Activated naive CD4-positive, alpha-beta T cell treated with anti-CD3 and anti-CD28 coated beads for 36 hours (primary cell): ENCODE measurements at regions not wholly inside any gene's neighbourhood (a gene's known extent, or its start where the extent isn't known, plus 50 kb on each side); places are given as distances from the start of the nearest gene placed in this dataset.
"Not testable (repeated sequence)": the region's sequence is repeated elsewhere in the genome, so short reads cannot be mapped to it uniquely, and the experiment has no call there.

Experiments
- CTCF ChIA-PET: fragments of 350-600 bp; sonication (Branson Sonifier 250); formaldehyde crosslinking; loops from one replicate; lab custom pipeline; 2021; ENCODE audit warnings: antibody characterized with exemption; lab: Charles Lee
- DNase-seq: peaks from one replicate; pipeline ENCODE4 v3.0.0-alpha.2; 2020
- H3K27ac Mint-ChIP-seq: one replicate; pipeline ENCODE4 v1.8.0; 2021; ENCODE audit warnings: mild to moderate bottlenecking, mixed read lengths
- H3K27me3 Mint-ChIP-seq: one replicate; pipeline ENCODE4 v1.8.0; 2021; ENCODE audit warnings: low read depth, mixed read lengths
- H3K36me3 Mint-ChIP-seq: one replicate; pipeline ENCODE4 v1.8.0; 2021; ENCODE audit warnings: low read depth, mixed read lengths
- H3K4me1 Mint-ChIP-seq: one replicate; pipeline ENCODE4 v1.8.0; 2021; ENCODE audit warnings: low read depth, mixed read lengths
- H3K4me3 Mint-ChIP-seq: one replicate; pipeline ENCODE4 v1.8.0; 2021; ENCODE audit warnings: mild to moderate bottlenecking, moderate library complexity, mixed read lengths
- H3K9me3 Mint-ChIP-seq: one replicate; pipeline ENCODE4 v1.8.0; 2021; ENCODE audit warnings: mixed read lengths
- intact Hi-C: fragments of 100-400 bp; cut with micrococcal nuclease; formaldehyde crosslinking; loops from one replicate; pipeline ENCODE4 v1.15.1; 2023

DNA sequence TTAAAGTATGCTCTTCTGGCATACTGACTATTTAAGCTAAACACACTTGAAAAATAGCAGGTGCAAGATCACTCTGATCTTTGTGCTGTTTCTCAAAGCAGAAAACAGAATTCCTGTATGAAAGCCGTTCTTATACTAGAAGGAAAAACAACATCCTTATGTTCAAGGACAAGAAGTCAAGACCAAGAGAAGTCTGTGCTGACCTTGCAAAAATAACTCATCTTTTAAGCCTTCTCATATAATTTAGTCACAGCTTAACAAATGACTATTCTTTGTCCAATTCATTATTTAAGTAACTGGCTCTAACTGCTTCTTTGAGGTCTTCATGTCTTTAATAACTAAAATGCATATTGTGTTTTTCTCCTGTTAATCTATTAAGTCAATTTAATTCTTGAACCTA, 2750.2 kb upstream of the PCDH20 start:
- CTCF ChIA-PET: no interaction called here
- H3K27me3 Mint-ChIP-seq: no peaks in the 10 kb centered on the region
- H3K9me3 Mint-ChIP-seq: peaks cover 2% of the 10 kb centered on the region
- no peak overlapping the region for H3K27ac Mint-ChIP-seq
- H3K4me1 Mint-ChIP-seq: no peaks in the 10 kb centered on the region
- no peak for DNase-seq
- H3K36me3 Mint-ChIP-seq: no peaks in the 10 kb centered on the region
- no peak overlapping the region for H3K4me3 Mint-ChIP-seq
- intact Hi-C loops: no loop called here

DNA sequence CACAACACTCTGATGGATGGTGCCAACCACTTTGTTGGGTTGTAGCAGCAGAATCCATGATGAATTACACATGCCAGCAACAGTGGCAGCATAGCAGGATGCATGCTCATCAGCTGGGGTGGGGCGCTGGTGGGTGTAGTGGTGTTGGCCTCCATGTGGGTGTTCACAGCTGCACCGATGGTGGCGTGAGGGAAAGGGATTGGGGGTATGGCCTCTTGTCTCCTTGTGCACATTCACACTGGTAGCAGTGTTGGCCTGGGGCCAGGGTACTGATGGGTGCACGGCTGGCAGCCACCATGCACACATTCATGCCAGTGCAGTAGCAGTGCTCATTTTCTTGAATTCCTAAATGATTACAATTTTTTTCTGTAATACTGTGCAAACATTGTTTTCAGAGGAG, 2748.8 kb upstream of the PCDH20 start:
- H3K4me3 Mint-ChIP-seq: no peak overlapping the region
- peaks cover 2% of the 10 kb centered on the region for H3K9me3 Mint-ChIP-seq
- no peaks in the 10 kb centered on the region for H3K27me3 Mint-ChIP-seq
- no peak for DNase-seq
- H3K4me1 Mint-ChIP-seq: no peaks in the 10 kb centered on the region
- CTCF ChIA-PET: no interaction called here
- intact Hi-C loops: no loop called here
- H3K36me3 Mint-ChIP-seq: no peaks in the 10 kb centered on the region
- H3K27ac Mint-ChIP-seq: no peak overlapping the region

DNA sequence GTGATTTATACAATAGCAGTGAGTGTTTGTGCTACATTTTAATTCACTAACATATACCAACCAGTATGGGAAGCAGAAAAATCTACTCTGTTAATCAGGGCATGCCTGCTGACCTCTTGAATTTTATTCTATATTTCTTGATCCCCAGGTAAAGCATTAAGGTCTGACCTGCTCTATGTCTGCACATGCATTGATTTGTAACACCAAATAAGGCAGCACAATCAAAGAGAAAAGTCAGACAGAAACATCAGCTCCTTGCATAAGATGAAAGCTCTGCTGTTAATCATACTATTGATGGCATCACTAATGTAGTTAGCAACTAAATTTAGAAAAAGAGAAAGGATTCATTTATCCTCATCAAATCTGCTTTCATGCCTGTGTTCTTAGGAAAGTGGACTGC, 2744.8 kb upstream of the PCDH20 start:
- Mint-ChIP-seq H3K36me3 (no peaks in the 10 kb centered on the region), H3K27me3 (no peaks in the 10 kb centered on the region), H3K9me3 (peaks cover 5% of the 10 kb centered on the region), H3K27ac (no peak overlapping the region), H3K4me1 (no peaks in the 10 kb centered on the region), H3K4me3 (no peak overlapping the region)
- intact Hi-C loops: no loop called here
- CTCF ChIA-PET: no interaction called here
- no peak for DNase-seq

DNA sequence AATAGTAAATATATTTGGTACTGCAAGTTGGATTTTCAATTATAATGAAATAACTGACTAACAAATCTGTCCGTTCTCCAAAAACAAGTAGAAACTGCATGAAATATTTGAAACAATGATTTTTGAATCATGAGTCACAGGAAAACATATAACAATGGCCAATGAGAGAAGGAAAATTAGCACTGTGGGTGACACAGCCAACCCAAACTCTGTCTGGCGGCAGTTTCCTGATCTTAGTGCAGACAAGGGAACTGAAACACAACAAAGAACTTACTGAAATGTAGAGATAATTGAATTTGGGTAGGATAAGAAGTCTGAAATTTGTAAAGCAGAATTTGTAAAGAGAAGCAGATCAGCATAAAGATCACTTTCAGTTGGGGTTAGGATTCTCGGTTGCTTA, 2743.3 kb upstream of the PCDH20 start:
- intact Hi-C loops: no loop called here
- H3K4me3 Mint-ChIP-seq: no peak overlapping the region
- CTCF ChIA-PET: no interaction called here
- no peak overlapping the region for H3K27ac Mint-ChIP-seq
- no peaks in the 10 kb centered on the region for H3K27me3 Mint-ChIP-seq
- no peaks in the 10 kb centered on the region for H3K36me3 Mint-ChIP-seq
- no peaks in the 10 kb centered on the region for H3K4me1 Mint-ChIP-seq
- peaks cover 3% of the 10 kb centered on the region for H3K9me3 Mint-ChIP-seq
- DNase-seq: no peak

DNA sequence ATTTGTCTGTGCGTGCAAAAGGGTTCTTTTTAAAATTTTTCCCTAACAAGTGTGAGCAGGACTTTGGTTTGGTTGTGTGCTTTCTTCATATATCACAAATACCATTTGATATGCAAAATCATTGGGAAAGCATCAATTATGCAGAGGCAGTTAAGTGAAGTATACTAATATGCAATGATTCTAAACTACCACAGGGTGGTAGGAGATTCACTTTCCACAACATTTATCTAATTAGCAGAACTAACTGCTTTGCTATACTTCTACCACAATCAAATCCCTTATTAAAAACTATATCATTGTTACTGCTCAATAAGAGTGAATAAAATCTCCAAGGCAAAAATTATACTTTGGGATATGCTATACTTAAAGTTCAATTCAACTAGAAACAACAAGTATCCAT, 2738.9 kb upstream of the PCDH20 start:
- intact Hi-C loops: no loop called here
- Mint-ChIP-seq H3K36me3 (no peaks in the 10 kb centered on the region), H3K9me3 (peaks cover 10% of the 10 kb centered on the region), H3K27me3 (no peaks in the 10 kb centered on the region), H3K4me1 (no peaks in the 10 kb centered on the region), H3K27ac (no peak overlapping the region), H3K4me3 (no peak overlapping the region)
- DNase-seq: no peak
- CTCF ChIA-PET: no interaction called here

DNA sequence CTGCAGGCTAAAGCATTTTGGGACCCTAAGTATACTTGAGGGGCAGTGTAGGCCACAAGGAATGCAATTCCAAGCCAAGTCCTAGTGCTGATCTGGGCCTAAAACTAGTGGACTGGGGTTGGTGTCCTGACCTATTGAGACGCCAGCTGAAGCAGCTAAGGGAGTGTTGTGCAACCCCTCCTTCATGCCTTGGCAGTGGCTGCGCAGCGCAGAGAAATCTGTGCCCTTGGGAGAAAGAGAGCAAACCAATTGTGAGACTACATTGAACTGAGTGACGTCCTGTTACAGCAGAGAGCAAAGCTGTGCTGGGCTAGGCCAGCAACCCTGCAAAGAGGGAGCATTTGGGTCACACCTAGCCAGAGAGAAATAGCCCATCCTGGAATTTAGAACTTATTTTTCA, 2715.0 kb upstream of the PCDH20 start:
- intact Hi-C loops: no loop called here
- no peaks in the 10 kb centered on the region for H3K27me3 Mint-ChIP-seq
- H3K27ac Mint-ChIP-seq: no peak overlapping the region
- H3K36me3 Mint-ChIP-seq: no peaks in the 10 kb centered on the region
- DNase-seq: no peak
- peaks cover 8% of the 10 kb centered on the region for H3K9me3 Mint-ChIP-seq
- CTCF ChIA-PET: no interaction called here
- H3K4me1 Mint-ChIP-seq: no peaks in the 10 kb centered on the region
- H3K4me3 Mint-ChIP-seq: no peak overlapping the region

DNA sequence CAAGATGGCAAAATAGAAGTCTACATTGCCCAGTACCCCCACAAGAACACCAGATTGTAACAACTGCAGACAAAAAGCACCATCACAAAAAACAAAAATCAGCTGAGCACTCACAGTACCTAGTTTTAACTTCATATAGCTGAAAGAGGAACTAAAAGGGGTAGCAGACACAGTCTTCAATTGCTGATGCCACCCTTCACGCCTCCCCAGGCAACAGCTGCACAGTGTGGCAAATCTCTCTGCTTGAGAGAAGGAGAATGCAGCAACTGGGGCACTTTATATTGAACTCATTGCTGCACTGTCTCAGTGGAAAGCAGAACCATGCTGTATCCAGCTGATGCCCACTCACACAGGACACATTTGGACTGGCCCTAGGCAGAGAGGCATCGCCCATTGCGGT, 2714.5 kb upstream of the PCDH20 start:
- CTCF ChIA-PET: no interaction called here
- no peak overlapping the region for H3K27ac Mint-ChIP-seq
- no peaks in the 10 kb centered on the region for H3K36me3 Mint-ChIP-seq
- no peak for DNase-seq
- intact Hi-C loops: no loop called here
- H3K9me3 Mint-ChIP-seq: peaks cover 7% of the 10 kb centered on the region
- no peaks in the 10 kb centered on the region for H3K4me1 Mint-ChIP-seq
- no peak overlapping the region for H3K4me3 Mint-ChIP-seq
- no peaks in the 10 kb centered on the region for H3K27me3 Mint-ChIP-seq

DNA sequence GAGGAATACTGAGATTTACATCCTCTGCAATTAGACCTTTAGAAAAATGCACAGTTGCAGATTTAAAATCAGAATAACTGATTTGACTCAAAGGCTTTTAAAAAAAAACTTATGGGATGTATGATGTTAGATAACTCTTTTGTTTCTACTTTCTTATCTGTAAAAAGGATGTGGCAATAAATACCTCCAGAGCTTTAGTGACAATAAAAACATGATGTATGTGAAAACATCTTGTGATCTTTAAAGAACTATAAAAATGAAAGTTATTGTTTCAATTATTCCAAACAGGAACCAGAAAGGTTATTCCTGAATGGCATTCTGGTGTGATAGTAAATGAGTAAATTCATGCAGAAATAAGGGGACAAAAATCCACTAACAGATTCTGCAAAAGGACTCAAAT, 2712.2 kb upstream of the PCDH20 start:
- no peak for DNase-seq
- H3K36me3 Mint-ChIP-seq: no peaks in the 10 kb centered on the region
- no peaks in the 10 kb centered on the region for H3K9me3 Mint-ChIP-seq
- no peak overlapping the region for H3K27ac Mint-ChIP-seq
- H3K27me3 Mint-ChIP-seq: no peaks in the 10 kb centered on the region
- H3K4me1 Mint-ChIP-seq: no peaks in the 10 kb centered on the region
- CTCF ChIA-PET: no interaction called here
- intact Hi-C loops: no loop called here
- H3K4me3 Mint-ChIP-seq: no peak overlapping the region

DNA sequence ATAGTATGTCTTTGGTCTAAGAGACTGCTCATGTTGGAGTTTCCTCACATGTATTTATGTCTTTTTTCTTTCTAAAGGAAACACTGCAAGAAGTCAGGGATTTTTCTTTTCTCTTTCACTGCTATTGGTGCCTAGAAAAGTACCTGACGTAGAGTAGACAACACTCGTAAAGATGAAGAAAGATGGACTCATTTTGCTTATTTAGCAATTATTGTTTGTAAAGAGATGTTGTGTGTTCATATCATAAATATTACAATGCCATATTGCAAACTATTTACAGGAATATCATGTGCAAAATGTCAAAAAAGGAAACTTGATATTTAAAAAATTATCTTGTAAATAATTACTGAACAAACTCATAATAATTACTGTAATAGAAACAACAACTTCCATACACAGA, 2711.5 kb upstream of the PCDH20 start:
- Mint-ChIP-seq H3K4me1 (no peaks in the 10 kb centered on the region), H3K36me3 (no peaks in the 10 kb centered on the region), H3K9me3 (no peaks in the 10 kb centered on the region), H3K27me3 (no peaks in the 10 kb centered on the region), H3K4me3 (no peak overlapping the region), H3K27ac (no peak overlapping the region)
- CTCF ChIA-PET: no interaction called here
- intact Hi-C loops: no loop called here
- no peak for DNase-seq

DNA sequence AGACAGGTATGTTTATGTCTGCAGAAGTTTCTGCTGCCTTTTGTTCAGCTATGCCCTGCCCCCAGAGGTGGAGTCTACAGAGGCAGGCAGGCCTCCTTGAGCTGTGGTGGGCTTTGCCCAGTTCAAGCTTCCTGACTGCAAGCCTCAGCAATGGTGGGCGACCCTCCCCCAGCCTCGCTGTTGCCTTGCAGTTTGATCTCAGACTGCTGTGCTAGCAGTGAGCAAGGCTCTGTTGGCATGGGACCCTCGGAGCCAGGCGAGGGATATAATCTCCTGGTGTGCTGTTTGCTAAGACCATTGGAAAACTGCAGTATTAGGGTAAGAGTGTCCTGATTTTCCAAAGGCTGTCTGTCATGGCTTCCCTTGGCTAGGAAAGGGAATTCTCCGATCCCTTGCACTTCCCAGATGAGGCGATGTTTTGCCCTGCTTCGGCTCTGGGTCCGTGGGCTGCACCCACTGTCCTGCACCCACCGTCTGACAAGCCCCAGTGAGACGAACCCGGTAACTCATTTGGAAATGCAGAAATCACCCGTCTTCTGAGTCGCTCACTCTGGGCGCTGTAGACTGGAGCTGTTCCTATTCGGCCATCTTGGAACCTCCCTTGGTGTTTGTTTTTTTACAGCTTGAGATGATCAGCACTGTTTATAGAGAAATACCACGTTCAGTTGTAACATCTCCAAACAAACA, 2705.5 kb upstream of the PCDH20 start:
- H3K36me3 Mint-ChIP-seq, H3K27ac Mint-ChIP-seq, H3K4me3 Mint-ChIP-seq, H3K27me3 Mint-ChIP-seq, CTCF ChIA-PET, intact Hi-C loops, DNase-seq, H3K4me1 Mint-ChIP-seq: not testable (repeated sequence)
- peaks cover 18% of the 10 kb centered on the region for H3K9me3 Mint-ChIP-seq

DNA sequence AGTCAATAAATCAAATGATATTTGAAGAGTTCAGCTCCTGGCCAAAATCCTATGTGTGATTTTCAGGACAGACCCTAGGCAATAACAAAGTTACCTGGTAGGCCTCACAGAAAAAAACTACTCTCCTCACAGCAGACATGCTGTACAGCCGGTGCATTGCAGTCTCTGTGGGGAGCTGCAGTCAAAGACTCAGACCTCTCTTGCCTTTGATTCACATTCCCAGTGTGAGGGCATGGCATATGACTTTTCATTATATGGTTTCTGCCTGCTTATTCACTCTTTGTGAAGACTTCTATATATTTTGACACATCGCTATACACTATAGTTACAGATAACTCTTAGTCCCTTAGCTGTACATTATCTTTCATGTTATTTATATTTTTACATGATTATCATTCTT, 2684.3 kb upstream of the PCDH20 start:
- no peak overlapping the region for H3K4me3 Mint-ChIP-seq
- H3K36me3 Mint-ChIP-seq: no peaks in the 10 kb centered on the region
- peaks cover 6% of the 10 kb centered on the region for H3K9me3 Mint-ChIP-seq
- CTCF ChIA-PET: no interaction called here
- DNase-seq: no peak
- H3K27ac Mint-ChIP-seq: no peak overlapping the region
- intact Hi-C loops: no loop called here
- H3K4me1 Mint-ChIP-seq: no peaks in the 10 kb centered on the region
- H3K27me3 Mint-ChIP-seq: no peaks in the 10 kb centered on the region

DNA sequence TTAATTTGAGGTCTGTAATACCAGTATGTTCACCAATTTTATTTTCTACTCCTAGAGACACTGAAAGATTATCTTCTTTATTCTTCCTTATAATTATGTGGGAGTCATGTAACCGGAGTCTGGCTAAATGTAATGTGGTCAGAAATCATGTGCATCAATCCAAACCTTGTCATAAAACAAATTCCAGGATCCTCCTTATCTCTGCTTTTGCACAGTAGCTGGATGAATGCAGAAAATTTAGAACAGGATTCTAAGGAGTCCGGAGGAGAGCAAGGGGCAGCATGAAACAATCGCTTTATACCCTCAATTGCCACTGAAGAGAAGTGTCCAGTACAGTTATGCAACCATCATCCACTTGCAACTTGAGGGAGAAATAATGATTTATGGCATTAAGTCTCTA, 2674.7 kb upstream of the PCDH20 start:
- Mint-ChIP-seq H3K4me1 (no peaks in the 10 kb centered on the region), H3K36me3 (no peaks in the 10 kb centered on the region), H3K27ac (no peak overlapping the region), H3K9me3 (peaks cover 11% of the 10 kb centered on the region), H3K4me3 (no peak overlapping the region), H3K27me3 (no peaks in the 10 kb centered on the region)
- DNase-seq: no peak
- CTCF ChIA-PET: no interaction called here
- intact Hi-C loops: no loop called here

DNA sequence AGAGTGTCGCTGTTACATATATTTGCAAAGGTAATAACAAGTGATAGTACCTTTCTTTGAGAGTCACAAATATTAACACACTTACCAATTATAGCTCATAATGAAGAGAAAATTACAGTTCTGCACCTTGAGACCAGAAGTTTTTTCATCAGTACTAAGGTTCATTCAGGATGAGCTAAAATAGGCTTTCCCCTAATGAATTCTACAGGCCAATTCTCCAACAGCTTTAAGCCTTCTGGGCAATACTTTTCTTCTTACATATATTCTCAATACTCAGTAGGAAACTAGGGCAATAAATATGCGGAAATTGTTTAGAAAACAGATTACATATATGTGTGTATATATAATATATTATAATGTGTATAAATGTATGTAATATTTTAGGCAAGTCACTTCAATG, 2672.8 kb upstream of the PCDH20 start:
- no peak for DNase-seq
- Mint-ChIP-seq H3K27ac (no peak overlapping the region), H3K36me3 (no peaks in the 10 kb centered on the region), H3K4me1 (no peaks in the 10 kb centered on the region), H3K27me3 (no peaks in the 10 kb centered on the region), H3K9me3 (peaks cover 5% of the 10 kb centered on the region), H3K4me3 (no peak overlapping the region)
- intact Hi-C loops: no loop called here
- CTCF ChIA-PET: no interaction called here

DNA sequence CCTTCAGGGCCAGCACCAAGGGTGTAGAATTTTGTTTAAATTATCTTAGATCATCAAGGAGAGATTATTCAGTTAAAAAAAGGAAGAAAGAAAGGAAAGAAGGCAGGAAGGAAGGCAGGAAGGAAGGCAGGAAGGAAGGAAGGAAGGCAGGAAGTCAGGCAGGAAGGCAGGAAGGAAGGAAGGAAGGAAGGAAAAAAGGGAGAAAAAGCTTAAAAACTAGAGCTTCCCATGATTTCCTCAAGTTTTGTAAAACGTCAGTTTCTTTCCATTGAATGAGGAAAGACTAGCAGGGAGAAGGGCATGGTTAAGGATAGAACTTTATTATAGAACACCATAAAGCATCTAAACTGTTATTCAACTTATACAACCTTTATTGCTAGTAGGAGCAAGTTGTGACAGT, 2672.0 kb upstream of the PCDH20 start:
- Mint-ChIP-seq H3K4me1 (no peaks in the 10 kb centered on the region), H3K4me3 (no peak overlapping the region), H3K27me3 (no peaks in the 10 kb centered on the region), H3K36me3 (no peaks in the 10 kb centered on the region), H3K27ac (no peak overlapping the region), H3K9me3 (peaks cover 7% of the 10 kb centered on the region)
- CTCF ChIA-PET: no interaction called here
- intact Hi-C loops: no loop called here
- DNase-seq: no peak
